GM21576 (cell line): ENCODE measurements at regions not wholly inside any gene's neighbourhood (a gene's known extent, or its start where the extent isn't known, plus 50 kb on each side); places are given as distances from the start of the nearest gene placed in this dataset.

Source experiments
- ATAC-seq: cut with Tn5 transposase; IDR thresholded peaks from one replicate; pipeline ENCODE4 v1.9.1; 2021; ENCODE audit warnings: mild to moderate bottlenecking, moderate library complexity; ENCODE audit not compliant: unreplicated experiment

GRCh38 chr2:152815634-152816257 lies 97.3 kb downstream of the ARL6IP6 start:
- no peak for ATAC-seq

- no peak for ATAC-seq
These were observed 96.1 kb downstream of the ARL6IP6 start for GRCh38 chr2:152814475-152815030.

- ATAC-seq, result no peak
These were observed 94.9 kb downstream of the ARL6IP6 start for GRCh38 chr2:152813351-152813750.
